ENCODE measurements at regions not wholly inside any gene's neighbourhood (a gene's known extent, or its start where the extent isn't known, plus 50 kb on each side); places are given as distances from the start of the nearest gene placed in this dataset.

GRCh38 chr3:145981056-145981455 lies 179.9 kb downstream of the PLOD2 start:
- DNase-seq, result no peak

GRCh38 chr3:145983101-145983500 lies 177.9 kb downstream of the PLOD2 start:
- no peak for DNase-seq

Measured in amygdala (tissue), 56 donors.